Parathyroid adenoma (tissue), 2 donors: ENCODE measurements at regions not wholly inside any gene's neighbourhood (a gene's known extent, or its start where the extent isn't known, plus 50 kb on each side); places are given as distances from the start of the nearest gene placed in this dataset.
A peak's percentile ranks its signal among the peaks of the same experiment; 100 is the strongest.

Experiments
- H2AFZ ChIP-seq: fragments of 300-600 bp; sonication (generic); one replicate; pipeline ENCODE4 v1.7.0; 2017; ENCODE audit warnings: antibody characterized with exemption, mild to moderate bottlenecking
- H3K27ac ChIP-seq: fragments of 300-600 bp; sonication (generic); one replicate; pipeline ENCODE4 v1.7.0; 2017
- H3K27me3 ChIP-seq: fragments of 300-600 bp; sonication (generic); one replicate; pipeline ENCODE4 v1.7.0; 2017; ENCODE audit warnings: low read length; ENCODE audit not compliant: control insufficient read depth, insufficient read depth
- H3K36me3 ChIP-seq: fragments of 300-600 bp; sonication (generic); one replicate; pipeline ENCODE4 v1.7.0; 2017; ENCODE audit warnings: low read length; ENCODE audit not compliant: control insufficient read depth, insufficient read depth
- H3K4me1 ChIP-seq: fragments of 300-600 bp; sonication (generic); one replicate; pipeline ENCODE4 v1.7.0; 2017; ENCODE audit warnings: control low read depth
- H3K4me2 ChIP-seq: fragments of 300-600 bp; sonication (generic); one replicate; pipeline ENCODE4 v1.7.0; 2017; ENCODE audit warnings: low read length
- H3K4me3 ChIP-seq: fragments of 300-600 bp; sonication (generic); one replicate; pipeline ENCODE4 v1.7.0; 2017; ENCODE audit warnings: low read depth, low read length
- H3K79me2 ChIP-seq: fragments of 300-600 bp; sonication (generic); one replicate; pipeline ENCODE4 v1.7.0; 2017; ENCODE audit warnings: control low read depth
- H3K9ac ChIP-seq: fragments of 300-600 bp; sonication (generic); one replicate; pipeline ENCODE4 v1.7.0; 2017; ENCODE audit warnings: mild to moderate bottlenecking
- H3K9me3 ChIP-seq: fragments of 300-600 bp; sonication (generic); one replicate; pipeline ENCODE4 v1.7.0; 2017; ENCODE audit warnings: low read length; ENCODE audit not compliant: control insufficient read depth
- CTCF ChIP-seq: fragments of 300-600 bp; sonication (generic); IDR thresholded peaks from one replicate; pipeline ENCODE4 v1.7.0; 2017; ENCODE audit warnings: antibody characterized with exemption, mild to moderate bottlenecking
- donor health status: primary hyperparathyroidism.

- H2AFZ ChIP-seq = no peak overlapping the region
These were observed 67.8 kb upstream of the SERTM1 start for GRCh38 chr13:36606060-36606459.

GRCh38 chr13:36608474-36608873 lies 65.3 kb upstream of the SERTM1 start:
- no peak overlapping the region for H3K9ac ChIP-seq
- H3K36me3 ChIP-seq = no peaks in the 10 kb centered on the region
- no peaks in the 10 kb centered on the region for H3K27me3 ChIP-seq
- peaks cover 5% of the 10 kb centered on the region for H3K4me1 ChIP-seq
- no peak overlapping the region for H3K4me2 ChIP-seq
- no peak overlapping the region for H3K27ac ChIP-seq
- no peak for TF ChIP-seq CTCF
- no peaks in the 10 kb centered on the region for H3K9me3 ChIP-seq
- no peaks in the 10 kb centered on the region for H3K79me2 ChIP-seq
- H2AFZ ChIP-seq = no peak overlapping the region
- H3K4me3 ChIP-seq = no peak overlapping the region

More at GRCh38 chr13:36606060-36606459, 67.8 kb upstream of the SERTM1 start:
- Histone ChIP-seq H3K4me3 (no peak overlapping the region), H3K79me2 (no peaks in the 10 kb centered on the region), H3K27me3 (no peaks in the 10 kb centered on the region), H3K36me3 (no peaks in the 10 kb centered on the region), H3K9ac (no peak overlapping the region), H3K9me3 (no peaks in the 10 kb centered on the region), H3K27ac (no peak overlapping the region), H3K4me2 (no peak overlapping the region), H3K4me1 (no peaks in the 10 kb centered on the region)
- TF ChIP-seq CTCF = no peak

- no peaks in the 10 kb centered on the region for H3K9me3 ChIP-seq
- no peak overlapping the region for H3K4me2 ChIP-seq
- H3K27ac ChIP-seq = no peak overlapping the region
- TF ChIP-seq CTCF = no peak
- H3K9ac ChIP-seq = no peak overlapping the region
- H3K79me2 ChIP-seq = no peaks in the 10 kb centered on the region
- peaks cover 5% of the 10 kb centered on the region for H3K4me1 ChIP-seq
- H3K36me3 ChIP-seq = no peaks in the 10 kb centered on the region
- H3K4me3 ChIP-seq = no peak overlapping the region
- H3K27me3 ChIP-seq = no peaks in the 10 kb centered on the region
- peak overlapping the region; percentile 46 for H2AFZ ChIP-seq
These were observed 61.6 kb upstream of the SERTM1 start for GRCh38 chr13:36612230-36612629.

GRCh38 chr13:36616706-36617105 lies 57.1 kb upstream of the SERTM1 start:
- no peak overlapping the region for H3K4me3 ChIP-seq
- no peak overlapping the region for H2AFZ ChIP-seq
- H3K79me2 ChIP-seq = no peaks in the 10 kb centered on the region
- H3K9ac ChIP-seq = no peak overlapping the region
- no peaks in the 10 kb centered on the region for H3K9me3 ChIP-seq
- no peak overlapping the region for H3K27ac ChIP-seq
- peaks cover 5% of the 10 kb centered on the region for H3K4me1 ChIP-seq
- no peak for TF ChIP-seq CTCF
- H3K27me3 ChIP-seq = no peaks in the 10 kb centered on the region
- H3K36me3 ChIP-seq = no peaks in the 10 kb centered on the region
- no peak overlapping the region for H3K4me2 ChIP-seq

- H3K27ac ChIP-seq = no peak overlapping the region
- no peaks in the 10 kb centered on the region for H3K4me1 ChIP-seq
- H3K4me2 ChIP-seq = no peak overlapping the region
- H3K9me3 ChIP-seq = no peaks in the 10 kb centered on the region
- H3K9ac ChIP-seq = no peak overlapping the region
- no peak overlapping the region for H3K4me3 ChIP-seq
- H2AFZ ChIP-seq = no peak overlapping the region
- H3K27me3 ChIP-seq = no peaks in the 10 kb centered on the region
- no peaks in the 10 kb centered on the region for H3K36me3 ChIP-seq
- H3K79me2 ChIP-seq = no peaks in the 10 kb centered on the region
- no peak for TF ChIP-seq CTCF
These were observed 54.3 kb upstream of the SERTM1 start for GRCh38 chr13:36619535-36619934.
